HG03025 (cell line): ENCODE measurements at regions not wholly inside any gene's neighbourhood (a gene's known extent, or its start where the extent isn't known, plus 50 kb on each side); places are given as distances from the start of the nearest gene placed in this dataset.

ENCODE experiments used
- ATAC-seq: cut with Tn5 transposase; IDR thresholded peaks from one replicate; pipeline ENCODE4 v1.9.1; 2021; ENCODE audit warnings: mild to moderate bottlenecking, moderate library complexity; ENCODE audit not compliant: unreplicated experiment, low FRiP score

DNA sequence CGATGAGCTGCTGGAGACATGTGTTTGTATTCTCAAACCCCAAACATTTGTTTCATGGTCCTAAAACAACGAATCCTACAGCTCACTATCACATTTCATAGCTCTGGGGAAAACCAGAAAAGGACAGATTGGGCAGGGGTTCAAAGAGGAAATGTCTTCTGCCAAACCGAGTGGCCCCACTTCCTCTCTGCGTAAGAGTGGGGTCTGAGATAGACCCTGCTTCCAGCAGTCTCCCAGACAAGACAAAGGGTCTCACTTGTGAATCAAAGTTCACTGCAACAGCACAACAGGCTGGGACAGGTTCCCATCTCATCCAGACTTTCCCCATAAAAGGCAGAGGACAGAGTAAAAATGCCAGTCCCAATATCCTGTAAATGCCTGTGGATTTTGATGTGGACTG, 276.2 kb upstream of the SLC24A2 start:
- no peak for ATAC-seq

DNA sequence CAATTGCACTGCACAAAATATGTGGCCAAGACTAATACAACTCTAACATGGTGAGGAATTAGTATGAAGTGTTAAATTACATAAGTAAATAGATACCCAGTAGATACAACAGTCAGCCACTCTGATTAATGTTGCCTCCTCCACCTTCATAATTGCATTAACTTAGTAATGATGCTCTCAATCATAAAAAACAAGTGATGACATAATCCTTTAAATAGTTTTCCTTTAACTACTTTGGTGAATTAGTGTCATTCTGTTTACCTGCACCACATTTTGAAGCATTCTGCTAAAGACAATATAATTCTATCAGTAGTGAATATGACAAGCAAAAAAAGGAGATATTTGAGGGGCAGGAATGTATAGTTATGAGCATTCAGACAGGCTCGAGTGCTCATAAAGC, 265.9 kb upstream of the SLC24A2 start:
- ATAC-seq = no peak

DNA sequence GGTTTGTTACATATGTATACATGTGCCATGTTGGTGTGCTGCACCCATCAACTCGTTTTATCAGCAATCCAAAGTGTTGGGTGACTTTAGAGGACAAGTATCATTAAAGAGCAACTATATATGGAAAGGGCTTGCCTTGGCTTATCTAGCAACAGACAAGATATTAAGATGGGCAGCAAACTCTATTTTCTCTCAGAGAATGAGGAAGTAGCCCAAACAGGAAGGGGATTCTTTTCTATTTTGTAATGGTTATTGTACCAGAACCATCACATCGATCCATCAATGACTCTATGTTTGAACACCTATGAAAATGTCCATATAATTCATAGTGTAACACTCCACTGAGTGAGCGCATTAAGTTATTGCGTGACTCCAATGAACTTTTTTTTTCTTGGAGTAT, 260.1 kb upstream of the SLC24A2 start:
- no peak for ATAC-seq

DNA sequence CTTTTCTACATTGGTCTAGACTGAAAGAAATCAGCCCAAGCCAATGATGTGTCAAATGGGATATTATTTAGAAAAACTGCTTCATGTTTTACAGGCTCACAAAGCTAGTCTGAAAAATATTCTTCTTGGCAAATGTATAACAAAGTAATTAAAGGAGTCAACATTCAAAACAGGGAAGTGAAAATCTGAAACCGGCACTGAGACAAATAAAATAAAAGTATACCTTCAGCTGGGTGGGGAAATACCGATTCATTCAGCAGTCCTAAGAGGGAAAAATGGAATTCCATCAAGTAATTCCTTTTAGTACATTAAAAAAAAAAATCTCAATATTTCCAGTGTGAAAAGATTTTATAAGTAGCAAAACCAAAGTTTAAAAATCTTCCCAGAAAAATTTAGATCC, 259.6 kb upstream of the SLC24A2 start:
- no peak for ATAC-seq

DNA sequence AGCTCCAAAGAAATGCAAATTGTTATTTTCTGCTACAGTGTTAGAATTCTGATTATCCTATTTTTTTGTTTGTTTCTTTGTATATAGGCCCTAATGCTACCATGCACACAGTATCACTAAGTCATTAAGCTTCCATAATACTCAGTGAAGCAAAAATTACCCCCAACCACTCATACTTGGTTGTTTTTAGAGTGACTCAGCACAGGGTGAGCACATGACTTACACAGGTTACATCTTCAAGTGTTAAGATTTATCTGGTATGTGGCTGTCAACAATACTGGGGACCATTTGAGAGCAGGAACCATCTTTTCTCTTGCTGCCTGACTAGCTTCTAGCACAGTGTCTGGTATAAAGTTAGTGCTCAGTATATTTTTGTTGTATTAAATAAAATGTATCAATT, 255.8 kb upstream of the SLC24A2 start:
- no peak for ATAC-seq

DNA sequence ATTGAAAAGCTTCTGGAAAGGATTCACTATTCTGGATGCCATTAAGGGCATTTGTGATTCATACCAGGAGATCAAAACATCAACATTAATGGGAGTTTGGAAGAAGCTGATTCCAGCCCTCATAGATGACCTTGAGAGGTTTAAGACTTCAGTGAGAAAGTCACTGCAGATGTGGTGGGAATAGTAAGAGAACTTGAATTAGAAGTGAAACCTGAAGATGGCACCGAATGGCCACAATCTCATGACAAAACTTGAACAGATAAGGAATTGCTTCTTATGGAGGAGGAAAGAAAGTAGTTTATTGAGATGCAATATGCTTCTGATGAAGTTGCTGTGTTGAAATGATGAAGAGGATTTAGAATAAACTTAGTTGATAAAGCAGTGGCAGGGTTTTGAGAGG, 254.6 kb upstream of the SLC24A2 start:
- ATAC-seq = no peak

DNA sequence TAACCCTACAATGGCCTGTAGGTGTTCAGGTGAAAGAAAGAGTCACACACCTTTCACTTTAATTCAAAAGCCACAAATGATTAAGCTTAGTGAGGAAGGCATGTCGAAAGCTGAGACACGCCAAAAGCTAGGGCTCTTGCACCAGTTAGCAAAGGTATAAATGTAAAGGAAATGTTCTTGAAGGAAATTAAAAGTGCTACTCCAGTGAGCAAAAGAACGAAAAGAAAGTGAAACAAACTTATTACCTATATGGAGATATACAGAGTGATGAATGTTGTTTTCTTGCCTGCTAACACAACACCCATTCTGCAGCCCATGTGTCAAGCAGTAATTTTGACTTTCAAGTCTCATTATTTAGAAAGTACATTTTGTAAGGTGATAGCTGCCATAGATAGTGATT, 254.2 kb upstream of the SLC24A2 start:
- ATAC-seq = no peak

DNA sequence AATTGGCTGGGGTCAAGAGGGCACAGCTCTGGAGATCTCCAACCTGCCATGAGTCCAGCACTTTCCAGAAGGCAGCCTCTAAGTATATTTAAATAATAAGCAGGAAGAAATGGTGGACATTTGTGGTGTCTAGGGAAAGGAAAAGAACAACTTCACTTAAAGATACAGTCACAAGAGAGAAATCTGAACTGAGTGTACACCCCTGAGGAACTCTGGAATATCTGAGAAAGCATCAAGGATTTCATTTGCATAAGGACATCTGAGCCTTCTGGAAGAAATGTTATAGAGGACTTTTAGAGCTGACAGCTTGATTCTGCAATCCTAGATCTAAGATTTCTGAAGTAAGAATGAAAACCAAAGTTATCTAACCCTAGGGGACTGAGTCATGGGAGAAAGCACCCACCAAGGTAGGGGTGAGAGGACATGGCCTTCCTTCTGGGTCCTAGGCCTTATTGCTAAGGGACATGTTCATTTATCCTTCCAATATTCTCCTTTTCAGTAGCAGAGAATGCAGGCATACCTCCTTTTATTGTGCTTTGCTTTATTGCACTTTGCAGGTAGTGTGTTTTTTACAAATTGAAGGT, 253.4 kb upstream of the SLC24A2 start:
- no peak for ATAC-seq

DNA sequence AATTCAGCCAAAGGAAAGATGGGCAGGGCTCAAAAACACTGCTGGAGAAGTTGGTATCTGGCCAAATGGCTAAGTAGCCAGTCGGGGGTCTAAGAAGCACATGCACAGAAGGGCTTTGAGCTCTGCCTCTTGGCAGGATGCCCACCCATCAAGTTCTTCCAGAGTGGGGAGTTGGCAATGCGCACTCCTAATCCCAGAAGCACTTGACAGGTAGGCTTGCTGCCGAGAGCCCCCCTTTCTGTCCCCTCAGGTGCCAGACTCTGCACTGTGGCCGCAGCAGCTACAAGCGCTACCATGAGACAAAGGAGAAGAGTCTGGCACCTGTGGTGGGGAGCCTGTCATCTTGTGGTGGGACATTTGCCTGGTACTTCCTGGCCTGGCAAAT, 252.9 kb upstream of the SLC24A2 start:
- no peak for ATAC-seq

DNA sequence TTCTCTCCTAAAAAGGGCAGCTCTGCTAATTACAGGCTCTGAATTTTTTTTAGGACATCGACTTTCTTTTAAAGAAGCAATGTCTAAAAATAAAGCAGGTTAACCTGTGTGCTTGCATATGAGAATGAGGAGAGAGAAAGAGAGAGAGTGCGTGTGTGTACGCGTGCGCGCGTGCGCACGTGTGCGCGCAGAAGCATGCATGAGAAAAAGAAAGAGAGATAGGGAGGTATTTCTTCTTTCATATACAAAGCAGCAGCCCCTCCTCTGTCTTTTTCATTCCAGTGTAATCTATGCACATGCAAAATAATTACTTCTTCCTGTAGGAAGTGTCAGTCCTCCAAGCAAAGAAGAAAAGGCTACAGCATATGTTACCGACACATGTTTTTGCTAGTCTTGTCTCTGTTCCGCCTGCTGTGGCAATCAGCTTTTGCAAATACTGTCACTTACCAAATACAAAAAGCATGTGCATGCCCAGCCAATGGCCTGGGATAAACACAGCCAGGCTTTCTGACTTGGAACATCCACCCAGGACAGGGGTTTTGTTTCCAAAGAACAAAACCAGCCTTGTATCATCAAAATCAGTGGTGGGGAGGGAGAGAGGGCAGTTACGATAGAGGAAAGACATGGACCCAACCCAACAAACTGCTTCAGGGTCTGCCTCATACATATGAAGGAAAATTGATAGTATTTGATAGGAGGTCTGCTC, 252.3 kb upstream of the SLC24A2 start:
- no peak for ATAC-seq

DNA sequence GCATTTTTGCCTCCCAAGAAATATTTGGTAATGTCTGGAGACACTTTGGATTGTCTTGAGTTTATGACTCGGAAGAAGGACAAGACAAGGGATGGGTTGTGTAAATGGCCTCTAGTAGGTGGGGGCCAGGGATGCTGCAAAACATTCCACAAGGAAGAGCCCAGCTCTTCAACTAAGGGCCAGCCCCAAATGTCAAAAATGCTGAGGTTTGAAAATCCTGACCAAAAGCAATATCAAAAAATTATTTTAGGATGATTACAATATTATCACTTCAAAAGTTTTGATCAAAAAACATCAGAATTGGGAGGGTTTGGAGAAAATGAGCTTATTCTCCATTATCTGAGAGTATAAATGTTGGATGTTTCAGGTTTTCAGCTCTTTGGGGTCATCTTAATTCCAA, 248.9 kb upstream of the SLC24A2 start:
- no peak for ATAC-seq

DNA sequence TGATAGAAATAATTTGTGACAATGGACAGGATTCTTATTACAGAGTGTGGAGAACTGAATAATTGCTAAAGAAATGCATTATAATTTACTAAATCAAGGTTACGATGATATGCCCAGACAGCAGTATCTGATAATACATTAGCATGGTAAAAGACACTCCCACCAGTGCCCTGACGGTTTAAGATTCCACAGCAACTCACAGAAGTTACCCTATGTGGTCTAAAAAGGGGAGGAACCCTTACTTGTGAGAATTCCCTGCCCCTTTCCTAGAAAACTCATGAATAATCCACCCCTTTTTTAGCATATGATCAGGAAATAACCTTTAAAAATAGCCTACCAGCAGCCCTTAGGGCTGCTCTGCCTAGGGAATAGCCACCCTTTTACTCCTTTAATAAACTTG, 244.7 kb upstream of the SLC24A2 start:
- ATAC-seq = no peak

DNA sequence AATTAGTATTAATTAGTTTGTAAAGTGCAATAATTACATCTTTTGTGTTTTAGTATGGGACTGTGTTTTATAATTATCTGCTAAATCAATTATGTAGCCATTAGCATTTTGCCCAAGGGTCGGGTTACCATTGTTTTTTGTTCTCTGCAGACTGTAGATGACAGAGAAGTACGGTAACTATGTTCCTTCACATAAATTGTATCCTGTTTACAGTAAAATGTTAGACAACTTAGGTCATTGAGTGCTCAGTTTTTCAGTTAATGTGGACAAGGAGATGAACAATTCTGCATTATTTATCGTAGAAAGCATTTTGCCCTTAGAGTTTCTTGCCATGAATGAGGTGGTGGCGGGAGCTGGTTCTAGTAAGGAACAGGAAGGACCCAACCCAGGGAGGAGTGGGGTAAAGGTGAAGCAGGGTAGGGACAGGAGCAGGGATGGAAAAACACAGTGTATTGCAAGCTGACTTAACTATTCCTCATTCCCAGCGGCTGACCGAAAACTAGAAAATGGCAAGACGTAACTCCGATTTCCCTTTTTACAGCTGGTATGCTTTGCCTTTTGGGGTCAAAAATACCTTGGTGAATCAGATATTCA, 243.7 kb upstream of the SLC24A2 start:
- no peak for ATAC-seq

DNA sequence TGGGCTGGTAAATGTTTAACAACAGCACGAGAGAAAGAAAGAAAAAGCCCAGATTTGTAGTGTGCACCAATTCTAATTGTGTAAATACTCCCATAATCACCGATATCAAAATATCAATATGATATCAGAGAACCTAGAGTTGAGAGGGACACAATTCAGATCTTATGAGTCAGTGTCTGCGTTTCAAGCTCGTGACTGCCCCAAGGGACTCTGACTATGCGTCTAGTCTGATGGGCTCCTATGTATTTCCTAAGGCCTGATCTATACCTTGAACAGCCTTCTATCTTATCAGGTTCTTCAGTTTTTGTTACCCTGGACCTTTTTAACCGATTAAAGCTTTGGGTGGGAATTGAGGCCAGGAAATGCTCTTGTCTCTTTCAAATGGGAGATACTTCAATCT, 243.0 kb upstream of the SLC24A2 start:
- no peak for ATAC-seq

DNA sequence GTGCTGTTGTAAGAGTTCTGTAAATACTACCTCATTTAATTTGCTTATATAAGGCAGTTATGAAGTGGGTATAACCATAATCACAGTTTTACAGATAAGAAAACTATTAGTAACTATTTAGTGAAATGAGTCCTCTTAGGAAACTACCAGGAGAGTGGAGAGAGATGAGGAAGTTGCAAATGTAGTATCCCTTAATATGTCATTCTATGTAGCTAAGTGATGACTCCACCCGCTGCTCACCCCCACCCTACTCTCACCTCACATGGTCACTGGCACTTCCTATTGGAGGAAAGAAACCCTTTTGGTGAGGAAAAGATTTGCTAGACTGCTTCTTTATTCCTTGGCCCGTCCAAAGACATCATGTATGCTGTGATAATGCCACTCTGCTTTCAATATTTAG, 241.8 kb upstream of the SLC24A2 start:
- ATAC-seq = no peak

DNA sequence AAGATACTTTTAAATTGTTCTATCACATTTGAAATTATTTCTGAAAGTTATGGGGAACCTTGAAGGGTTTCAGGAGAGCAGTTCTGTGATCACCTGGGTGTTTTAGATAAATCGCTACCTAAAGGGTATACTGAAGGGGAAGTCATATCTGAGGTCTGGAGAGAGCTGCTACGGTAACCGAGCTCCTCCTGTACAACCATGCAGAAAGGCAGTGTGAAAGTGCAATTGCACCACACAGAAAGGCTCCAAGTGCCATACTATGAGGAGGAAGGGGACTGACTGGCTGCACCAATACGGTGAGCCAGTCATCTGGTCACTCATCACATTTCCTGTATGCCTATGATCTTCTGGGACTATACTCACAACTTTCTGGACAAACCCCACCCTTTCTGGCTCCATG, 241.4 kb upstream of the SLC24A2 start:
- ATAC-seq = no peak

DNA sequence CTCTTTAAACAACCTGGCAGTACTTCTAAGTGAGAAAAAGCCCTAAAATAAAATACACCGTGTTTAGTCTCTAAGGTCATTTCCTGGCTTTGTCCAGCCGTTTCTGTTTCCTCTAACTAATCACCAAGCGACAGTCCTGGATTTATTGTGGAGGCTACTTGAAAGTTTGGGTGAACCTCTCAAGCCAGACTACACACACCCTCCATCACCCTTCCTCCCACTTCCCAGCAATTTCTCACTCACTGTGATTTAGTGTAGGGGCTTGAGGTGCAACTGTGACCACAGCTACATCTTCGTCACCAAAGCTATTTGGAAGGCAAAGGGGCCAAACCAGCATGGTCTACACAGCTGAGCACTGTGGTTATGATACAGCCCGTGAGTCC, 240.0 kb upstream of the SLC24A2 start:
- no peak for ATAC-seq

DNA sequence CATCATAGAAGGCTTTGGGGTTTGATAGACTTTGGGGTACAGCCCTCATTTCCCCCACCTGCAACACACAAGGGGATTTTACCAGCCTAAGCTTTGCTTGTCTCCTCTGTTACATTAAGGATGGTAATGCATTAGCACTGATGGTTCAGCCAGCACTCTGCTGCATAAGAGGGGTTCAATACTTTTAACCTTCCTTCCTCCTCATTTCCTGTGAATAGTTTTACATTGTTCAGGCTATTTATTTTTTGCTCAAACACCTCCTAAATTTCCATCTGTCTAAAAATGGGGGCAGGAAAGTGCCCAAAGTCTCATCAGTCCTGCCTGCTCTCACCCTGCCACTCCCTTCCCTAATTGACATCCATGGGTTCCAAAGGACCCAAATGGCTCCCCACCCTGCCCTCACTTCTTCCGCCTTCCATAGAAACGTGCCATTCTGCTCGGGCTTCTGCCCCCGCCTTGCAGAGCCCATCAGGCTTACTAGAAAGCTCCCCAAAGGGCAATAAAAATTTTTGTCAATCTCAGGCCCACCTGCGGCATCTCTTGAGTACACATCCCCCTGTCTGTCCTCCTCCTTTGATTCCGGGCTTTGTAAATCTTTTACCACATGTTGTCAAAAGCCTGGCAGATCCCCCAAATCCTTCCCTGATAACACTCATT, 239.5 kb upstream of the SLC24A2 start:
- no peak for ATAC-seq

DNA sequence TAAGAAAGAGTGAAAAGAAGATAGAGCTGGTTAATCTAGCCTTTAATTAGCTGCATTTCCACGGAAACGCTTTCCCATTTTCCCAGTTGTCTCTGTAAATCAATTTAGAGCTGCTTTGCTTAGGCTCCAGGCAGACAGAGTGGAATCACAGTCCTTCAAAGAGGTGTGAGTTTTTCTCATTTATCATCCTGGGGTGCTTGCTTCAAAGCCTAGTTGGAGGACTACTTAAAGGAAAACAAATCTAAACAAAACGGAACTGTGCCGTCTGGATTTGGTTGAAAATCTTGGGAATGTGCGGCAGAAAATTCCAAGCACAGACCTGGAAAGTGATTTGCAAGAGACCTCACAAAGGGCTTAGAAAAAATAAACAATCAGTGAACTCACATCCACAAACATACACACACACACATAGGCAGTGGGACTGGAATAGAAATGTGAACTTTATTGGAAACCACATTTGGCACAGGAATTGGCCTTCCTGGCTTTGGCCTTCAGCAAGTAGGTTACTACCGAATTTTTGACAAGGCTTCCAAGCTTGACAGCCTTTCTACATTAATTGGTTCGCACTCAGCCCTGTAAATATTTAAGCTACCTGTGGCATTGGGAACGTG, 235.2 kb upstream of the SLC24A2 start:
- ATAC-seq = no peak

DNA sequence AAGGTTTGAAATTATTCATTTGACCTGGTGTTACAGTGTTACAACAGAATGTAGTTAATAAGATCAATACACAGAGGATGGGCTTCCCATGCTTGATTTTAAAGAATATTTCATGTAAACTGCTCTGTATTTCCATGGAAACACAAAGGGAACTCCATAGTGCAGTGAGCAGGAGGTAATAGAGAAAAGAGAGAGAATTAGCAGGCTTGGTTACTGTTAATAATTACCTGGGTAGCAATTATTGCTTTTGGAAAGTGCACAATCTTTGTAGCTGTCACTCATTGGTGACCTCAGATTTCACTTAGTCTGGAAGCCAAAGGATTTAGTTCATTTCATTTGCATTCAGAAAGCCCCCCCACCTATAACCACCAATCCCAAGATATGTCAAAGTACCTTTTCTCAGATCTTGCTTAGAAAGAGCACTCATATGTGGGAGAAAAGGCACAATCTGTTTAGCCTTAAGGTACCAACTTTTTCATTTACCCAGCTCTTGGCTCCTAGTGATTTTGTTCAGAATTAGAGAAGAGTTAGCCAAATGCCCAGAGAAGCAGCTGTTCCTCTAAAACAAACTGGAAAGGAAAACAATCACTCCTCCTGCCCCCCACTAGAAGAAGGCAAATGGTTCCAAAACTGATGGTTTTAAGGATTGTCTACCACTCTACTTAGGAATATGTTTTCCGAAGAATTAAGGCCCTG, 234.5 kb upstream of the SLC24A2 start:
- no peak for ATAC-seq

DNA sequence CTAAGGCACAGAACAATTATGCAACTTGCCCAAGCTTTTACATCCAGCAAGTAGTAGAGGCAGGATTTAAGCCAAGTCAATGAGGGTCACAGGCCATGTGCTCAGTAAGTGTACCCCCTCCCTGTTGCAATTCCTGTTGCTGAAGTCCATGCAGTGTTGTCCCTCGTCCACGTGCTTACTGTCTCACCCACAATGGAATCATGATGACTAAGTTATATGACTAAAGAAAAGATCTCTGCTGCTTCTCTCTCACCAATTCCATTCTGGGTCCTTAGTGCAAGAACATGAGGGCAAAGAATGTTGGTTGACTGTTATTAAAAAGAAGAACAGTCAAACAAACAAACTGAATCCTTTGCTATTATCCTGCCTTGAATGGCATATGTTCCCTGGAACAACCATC, 233.6 kb upstream of the SLC24A2 start:
- ATAC-seq = no peak
